HepG2 (cell line): ENCODE measurements at regions not wholly inside any gene's neighbourhood (a gene's known extent, or its start where the extent isn't known, plus 50 kb on each side); places are given as distances from the start of the nearest gene placed in this dataset.

Experiments used
- ATF7 ChIP-seq, 2 experiments: fragments of 450-650 bp in 1 of 2; sonication (generic) in 1 of 2; formaldehyde crosslinking in 1 of 2; IDR thresholded peaks; 2 replicates each; pipeline versions ENCODE4 v1.4.0 to v1.6.1; 2016 to 2020; ENCODE audit warnings: antibody characterized with exemption in 1 of 2, mild to moderate bottlenecking in 1 of 2, missing genetic modification reagents in 1 of 2
- FLYWCH1 ChIP-seq: sonication (generic); formaldehyde crosslinking; IDR thresholded peaks from 2 replicates; pipeline ENCODE4 v1.8.1; 2023; ENCODE audit warnings: mild to moderate bottlenecking, missing genetic modification reagents
- FOXP1 ChIP-seq, 2 experiments: fragments of 450-650 bp in 1 of 2; IDR thresholded peaks; 2 replicates each; pipeline ENCODE4 v1.6.1; 2017 to 2018; ENCODE audit warnings: antibody characterized with exemption in 1 of 2
- KDM2A ChIP-seq: sonication (generic); formaldehyde crosslinking; IDR thresholded peaks from 2 replicates; pipeline ENCODE4 v1.4.0; 2020; ENCODE audit warnings: low read depth, missing genetic modification reagents, borderline replicate concordance
- KMT2A ChIP-seq: sonication (generic); formaldehyde crosslinking; IDR thresholded peaks from 2 replicates; pipeline ENCODE4 v1.4.0; 2020; ENCODE audit warnings: missing genetic modification reagents
- MNT ChIP-seq: fragments of 450-650 bp; IDR thresholded peaks from 2 replicates; pipeline ENCODE4 v1.6.1; 2016
- SIN3A ChIP-seq: IDR thresholded peaks from 2 replicates; pipeline ENCODE4 v1.6.1; 2011; ENCODE audit warnings: low read depth, mild to moderate bottlenecking, control low read depth, low read length, borderline replicate concordance
- SRSF4 ChIP-seq: fragments of 200-400 bp; formaldehyde crosslinking; IDR thresholded peaks from one replicate; pipeline ENCODE4 v1.6.1; 2018; ENCODE audit warnings: mild to moderate bottlenecking, low read depth, low read length, moderate library complexity; ENCODE audit not compliant: poor library complexity, severe bottlenecking
- THAP11 ChIP-seq: IDR thresholded peaks from 2 replicates; pipeline ENCODE4 v1.6.1; 2016; ENCODE audit warnings: missing biosample characterization, missing genetic modification reagents
- ZNF160 ChIP-seq: sonication (generic); formaldehyde crosslinking; IDR thresholded peaks from 2 replicates; pipeline ENCODE4 v1.8.0; 2022; ENCODE audit warnings: mild to moderate bottlenecking, inconsistent platforms, missing genetic modification reagents
- ZNF251 ChIP-seq: sonication (generic); formaldehyde crosslinking; IDR thresholded peaks from 2 replicates; pipeline ENCODE4 v1.9.0; 2021; ENCODE audit warnings: mild to moderate bottlenecking, missing genetic modification reagents
- ZNF382 ChIP-seq: sonication (generic); formaldehyde crosslinking; IDR thresholded peaks from 2 replicates; pipeline ENCODE4 v1.5.0; 2020; ENCODE audit warnings: missing genetic modification reagents, mild to moderate bottlenecking, borderline replicate concordance
- ZNF530 ChIP-seq: sonication (generic); formaldehyde crosslinking; IDR thresholded peaks from 2 replicates; pipeline ENCODE4 v1.5.0; 2020; ENCODE audit warnings: low read depth, mild to moderate bottlenecking, missing genetic modification reagents
- ZNF547 ChIP-seq: sonication (generic); formaldehyde crosslinking; IDR thresholded peaks from 2 replicates; pipeline ENCODE4 v1.5.1; 2020; ENCODE audit warnings: mild to moderate bottlenecking, missing genetic modification reagents
- ZNF570 ChIP-seq: sonication (generic); formaldehyde crosslinking; IDR thresholded peaks from 2 replicates; pipeline ENCODE4 v1.4.0; 2020; ENCODE audit warnings: mild to moderate bottlenecking, missing genetic modification reagents, borderline replicate concordance
- TF ChIP-seq, protein P1 (sequence below): sonication (generic); formaldehyde crosslinking; IDR thresholded peaks from 2 replicates; pipeline ENCODE4 v1.4.0; 2020; ENCODE audit warnings: mild to moderate bottlenecking, missing genetic modification reagents
- TF ChIP-seq, protein P2 (sequence below): sonication (generic); formaldehyde crosslinking; IDR thresholded peaks from 2 replicates; pipeline ENCODE4 v1.4.0; 2020; ENCODE audit warnings: mild to moderate bottlenecking, missing genetic modification reagents
- TF ChIP-seq, protein P3 (sequence below): sonication (generic); formaldehyde crosslinking; conservative IDR thresholded peaks from 2 replicates; pipeline ENCODE4 v1.8.1; 2023; ENCODE audit warnings: missing genetic modification reagents
- TF ChIP-seq, protein P4 (sequence below): sonication (generic); formaldehyde crosslinking; IDR thresholded peaks from 2 replicates; pipeline ENCODE4 v1.5.0; 2020; ENCODE audit warnings: mild to moderate bottlenecking, missing genetic modification reagents

- TF ChIP-seq, protein P1, sequence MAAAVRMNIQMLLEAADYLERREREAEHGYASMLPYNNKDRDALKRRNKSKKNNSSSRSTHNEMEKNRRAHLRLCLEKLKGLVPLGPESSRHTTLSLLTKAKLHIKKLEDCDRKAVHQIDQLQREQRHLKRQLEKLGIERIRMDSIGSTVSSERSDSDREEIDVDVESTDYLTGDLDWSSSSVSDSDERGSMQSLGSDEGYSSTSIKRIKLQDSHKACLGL (CRISPR knock-in tag), result no peak
- no peak for TF ChIP-seq FLYWCH1 (CRISPR knock-in tag)
- TF ChIP-seq SRSF4, result no peak
- no peak for TF ChIP-seq ZNF547 (CRISPR knock-in tag)
- no peak for TF ChIP-seq ZNF530 (CRISPR knock-in tag)
- TF ChIP-seq, protein P2, sequence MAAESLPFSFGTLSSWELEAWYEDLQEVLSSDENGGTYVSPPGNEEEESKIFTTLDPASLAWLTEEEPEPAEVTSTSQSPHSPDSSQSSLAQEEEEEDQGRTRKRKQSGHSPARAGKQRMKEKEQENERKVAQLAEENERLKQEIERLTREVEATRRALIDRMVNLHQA, result no peak
- TF ChIP-seq ZNF382, result no peak
- TF ChIP-seq ATF7 (IDR thresholded peaks at IDR 0.05), result no peak
- no peak for TF ChIP-seq ATF7 (CRISPR knock-in tag; IDR thresholded peaks at IDR 0.05)
- TF ChIP-seq, protein P3, sequence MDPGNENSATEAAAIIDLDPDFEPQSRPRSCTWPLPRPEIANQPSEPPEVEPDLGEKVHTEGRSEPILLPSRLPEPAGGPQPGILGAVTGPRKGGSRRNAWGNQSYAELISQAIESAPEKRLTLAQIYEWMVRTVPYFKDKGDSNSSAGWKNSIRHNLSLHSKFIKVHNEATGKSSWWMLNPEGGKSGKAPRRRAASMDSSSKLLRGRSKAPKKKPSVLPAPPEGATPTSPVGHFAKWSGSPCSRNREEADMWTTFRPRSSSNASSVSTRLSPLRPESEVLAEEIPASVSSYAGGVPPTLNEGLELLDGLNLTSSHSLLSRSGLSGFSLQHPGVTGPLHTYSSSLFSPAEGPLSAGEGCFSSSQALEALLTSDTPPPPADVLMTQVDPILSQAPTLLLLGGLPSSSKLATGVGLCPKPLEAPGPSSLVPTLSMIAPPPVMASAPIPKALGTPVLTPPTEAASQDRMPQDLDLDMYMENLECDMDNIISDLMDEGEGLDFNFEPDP (CRISPR knock-in tag), result no peak
- TF ChIP-seq, protein P4, sequence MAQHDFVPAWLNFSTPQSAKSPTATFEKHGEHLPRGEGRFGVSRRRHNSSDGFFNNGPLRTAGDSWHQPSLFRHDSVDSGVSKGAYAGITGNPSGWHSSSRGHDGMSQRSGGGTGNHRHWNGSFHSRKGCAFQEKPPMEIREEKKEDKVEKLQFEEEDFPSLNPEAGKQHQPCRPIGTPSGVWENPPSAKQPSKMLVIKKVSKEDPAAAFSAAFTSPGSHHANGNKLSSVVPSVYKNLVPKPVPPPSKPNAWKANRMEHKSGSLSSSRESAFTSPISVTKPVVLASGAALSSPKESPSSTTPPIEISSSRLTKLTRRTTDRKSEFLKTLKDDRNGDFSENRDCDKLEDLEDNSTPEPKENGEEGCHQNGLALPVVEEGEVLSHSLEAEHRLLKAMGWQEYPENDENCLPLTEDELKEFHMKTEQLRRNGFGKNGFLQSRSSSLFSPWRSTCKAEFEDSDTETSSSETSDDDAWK (CRISPR knock-in tag), result no peak
- no peak for TF ChIP-seq ZNF251 (CRISPR knock-in tag)
- TF ChIP-seq ZNF160, result no peak
- no peak for TF ChIP-seq KDM2A (CRISPR knock-in tag)
- TF ChIP-seq KMT2A, result no peak
- peak; percentile 88 for TF ChIP-seq MNT
- no peak for TF ChIP-seq THAP11
- no peak for TF ChIP-seq FOXP1 (IDR thresholded peaks at IDR 0.05)
- TF ChIP-seq FOXP1 (CRISPR knock-in tag; IDR thresholded peaks at IDR 0.05), result peak; percentile 75
- TF ChIP-seq ZNF570, result no peak
- no peak for TF ChIP-seq SIN3A
Measured at GRCh38 chr1:58941471-58942289, 157.8 kb upstream of the JUN start (continued).
